ENCODE measurements at regions not wholly inside any gene's neighbourhood (a gene's known extent, or its start where the extent isn't known, plus 50 kb on each side); places are given as distances from the start of the nearest gene placed in this dataset.

DNA sequence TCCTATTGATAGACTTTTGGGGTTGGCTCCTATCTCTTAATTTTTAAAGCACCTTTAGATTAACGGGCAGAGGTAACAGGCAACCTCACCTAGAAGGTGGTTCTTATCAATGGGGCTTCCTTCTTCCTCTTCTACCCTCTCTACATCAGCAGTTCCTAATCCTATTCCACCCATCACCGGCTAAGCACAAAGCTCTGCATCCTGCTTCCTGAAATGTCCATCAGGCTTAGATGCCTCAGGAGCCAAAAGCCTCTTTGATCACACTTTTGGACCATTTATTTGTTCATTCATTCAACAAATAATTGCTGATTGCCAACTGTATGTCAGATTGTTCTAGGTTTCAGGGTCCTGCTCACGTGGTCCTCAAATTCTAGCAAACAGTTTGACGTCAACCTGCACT is 586.0 kb downstream of the TOX3 start:
- no peak for DNase-seq

DNA sequence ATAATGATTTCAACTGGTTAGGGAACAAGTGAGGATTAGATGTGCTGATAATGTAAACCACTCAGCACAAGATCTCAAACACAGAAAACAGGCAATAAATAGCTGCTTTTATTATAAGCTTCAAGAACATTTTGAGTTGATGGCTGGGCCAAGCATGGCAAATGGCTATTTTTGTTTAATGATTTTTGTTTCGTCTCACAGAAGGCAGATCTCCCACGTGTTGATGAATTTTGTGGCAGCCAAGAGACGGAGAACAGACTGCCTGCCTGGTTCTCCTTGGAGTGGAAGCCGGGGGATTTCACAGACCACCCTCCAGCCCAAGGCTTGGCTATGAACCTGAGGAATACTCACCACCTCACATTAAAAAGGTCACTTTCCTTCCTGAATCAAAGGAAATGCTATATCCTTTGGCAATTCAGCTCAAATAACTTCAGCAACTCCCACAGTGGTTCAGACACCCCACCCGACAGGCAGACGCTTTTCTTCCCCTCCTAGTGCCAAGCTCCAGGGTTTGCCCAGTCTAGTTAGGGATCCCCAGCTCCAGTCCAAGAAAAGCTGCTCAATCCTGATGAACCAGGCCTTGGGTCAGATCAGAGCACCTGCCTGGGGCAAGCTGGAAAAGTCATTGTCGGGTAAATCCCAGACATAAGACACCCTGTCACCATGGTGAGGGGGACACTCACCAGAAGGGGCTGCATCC is 593.5 kb downstream of the TOX3 start:
- DNase-seq: no peak

DNA sequence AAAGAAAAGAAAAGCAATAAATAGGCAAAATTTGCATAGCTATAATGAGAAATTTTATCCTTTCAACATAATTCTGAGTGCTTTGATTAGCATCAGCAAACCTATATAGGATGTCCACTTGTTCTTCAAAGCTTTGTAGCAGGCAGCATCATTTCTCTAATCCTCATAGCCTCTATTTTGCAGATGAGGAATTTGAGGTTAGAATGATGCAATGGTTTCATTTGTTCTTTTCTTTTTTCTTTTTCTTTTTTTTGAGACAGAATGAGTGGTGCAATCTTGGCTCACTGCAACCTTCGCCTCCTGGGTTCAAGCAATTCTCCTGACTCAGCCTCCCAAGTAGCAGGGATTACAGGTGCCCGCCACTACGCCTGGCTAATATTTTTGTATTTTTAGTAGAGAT is 594.4 kb downstream of the TOX3 start:
- no peak for DNase-seq

DNA sequence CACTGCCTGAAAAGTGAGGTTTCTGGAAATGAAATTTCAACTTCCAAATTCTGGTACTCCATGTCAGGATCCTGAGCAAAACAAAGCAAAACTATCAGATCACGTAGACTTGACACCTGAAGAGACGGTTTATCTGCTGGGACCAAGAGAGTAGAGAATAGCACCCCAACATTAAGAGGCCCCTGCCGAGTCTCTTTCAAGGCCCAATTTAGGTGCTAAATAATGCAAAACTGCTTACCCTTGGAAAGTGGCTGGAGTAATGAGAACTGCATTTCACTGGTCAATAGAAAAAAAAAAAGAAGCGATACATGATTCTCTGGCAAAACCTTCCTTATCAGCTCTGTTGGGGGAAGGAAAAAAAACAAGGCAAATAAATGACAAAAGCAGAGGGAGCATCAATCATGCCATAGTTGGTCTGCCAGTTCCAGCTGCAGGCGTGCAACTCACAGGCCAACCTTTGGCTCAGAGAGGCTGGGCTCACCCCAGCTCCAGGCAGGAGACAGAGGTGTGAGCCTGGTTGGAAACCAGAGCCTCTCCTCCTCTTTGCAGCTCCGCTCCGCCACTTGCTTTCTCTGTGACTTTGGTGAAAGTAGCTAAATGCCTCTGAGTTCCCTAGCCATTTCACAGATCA is 595.2 kb downstream of the TOX3 start:
- no peak for DNase-seq

DNA sequence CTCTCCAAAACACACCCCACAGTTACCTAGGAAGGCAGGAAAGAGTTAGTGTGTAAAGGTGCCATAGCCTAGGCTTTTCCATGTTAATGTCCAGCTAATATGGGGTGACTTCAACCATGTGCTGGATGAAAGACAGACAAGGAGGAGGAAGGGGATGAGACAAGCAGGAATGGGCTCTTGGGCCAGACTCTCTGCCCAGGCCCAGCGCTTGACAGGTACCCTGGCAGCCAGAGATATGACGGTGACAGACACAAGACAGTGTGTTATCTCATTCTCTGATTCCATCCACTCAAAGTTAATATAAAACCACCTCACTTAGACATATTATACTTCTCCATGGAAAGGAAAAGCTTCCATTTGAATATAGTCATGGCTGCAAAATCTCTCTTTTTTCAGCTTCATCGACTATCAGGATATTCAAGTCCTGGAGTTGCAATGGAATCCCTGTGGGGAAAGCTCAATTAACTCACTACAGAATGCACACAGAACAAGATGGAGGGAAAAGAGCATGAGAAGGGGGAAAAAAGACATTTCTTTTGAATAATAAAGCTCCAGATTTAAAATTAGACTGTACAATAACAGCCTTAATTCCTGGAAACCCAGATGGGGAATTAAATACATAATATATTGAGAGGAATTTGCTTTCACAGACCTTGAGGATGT is 596.7 kb downstream of the TOX3 start:
- DNase-seq: no peak

DNA sequence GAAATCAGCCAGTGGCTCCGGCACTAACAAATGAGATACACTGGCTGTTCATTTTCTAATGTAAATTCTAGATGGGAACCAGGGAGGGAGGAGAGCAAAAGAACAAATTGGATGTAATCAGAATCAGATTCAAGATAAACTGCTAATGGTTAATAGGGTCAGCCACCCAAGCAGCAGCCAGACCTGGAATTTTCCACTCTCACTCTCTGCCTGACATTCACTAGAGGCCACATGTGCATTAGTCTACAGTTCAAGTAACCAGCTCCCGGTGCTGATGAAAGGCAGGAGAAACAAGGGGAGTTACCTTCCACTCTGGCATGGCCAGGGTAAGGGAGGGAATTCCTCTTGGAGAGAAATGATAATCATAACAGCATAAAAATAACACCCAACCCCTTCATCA is 597.7 kb downstream of the TOX3 start:
- no peak for DNase-seq

DNA sequence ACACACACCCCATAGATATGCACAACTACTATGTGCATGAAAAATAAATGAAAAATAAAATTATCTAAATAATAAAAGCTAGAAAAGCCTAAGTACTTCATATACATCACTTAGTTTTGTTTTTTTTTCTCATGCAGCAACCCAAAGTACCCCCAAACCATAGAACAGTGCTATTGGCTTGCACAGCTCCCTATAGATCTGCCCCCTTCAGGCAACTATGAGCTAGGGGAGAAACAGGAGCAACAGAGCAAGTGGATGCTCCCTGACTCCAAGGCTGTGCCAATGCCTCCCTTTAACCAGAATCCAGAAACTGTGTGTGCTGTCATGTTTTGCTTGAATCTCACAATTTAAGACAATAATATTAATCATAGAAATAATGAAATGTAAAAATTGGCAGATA is 605.5 kb downstream of the TOX3 start:
- no peak for DNase-seq

DNA sequence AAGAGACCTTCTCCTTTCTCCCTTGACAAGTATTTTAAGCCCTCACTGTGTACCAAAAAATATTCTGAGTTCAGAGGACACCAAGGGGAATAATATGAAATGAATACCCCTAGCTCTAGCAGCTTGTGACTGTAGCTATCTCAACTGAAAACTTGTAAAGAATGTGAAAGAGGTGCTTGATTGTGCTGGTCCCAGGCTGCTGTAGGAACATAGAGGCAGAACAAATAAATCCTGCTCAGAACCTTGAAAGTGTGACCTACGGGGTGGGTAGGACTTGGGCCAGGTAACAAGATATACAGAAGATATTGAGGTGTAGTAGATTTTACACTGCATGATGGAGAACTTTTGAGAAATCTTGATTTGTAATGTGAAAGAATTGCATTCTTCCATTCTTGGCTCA is 606.8 kb downstream of the TOX3 start:
- no peak for DNase-seq

DNA sequence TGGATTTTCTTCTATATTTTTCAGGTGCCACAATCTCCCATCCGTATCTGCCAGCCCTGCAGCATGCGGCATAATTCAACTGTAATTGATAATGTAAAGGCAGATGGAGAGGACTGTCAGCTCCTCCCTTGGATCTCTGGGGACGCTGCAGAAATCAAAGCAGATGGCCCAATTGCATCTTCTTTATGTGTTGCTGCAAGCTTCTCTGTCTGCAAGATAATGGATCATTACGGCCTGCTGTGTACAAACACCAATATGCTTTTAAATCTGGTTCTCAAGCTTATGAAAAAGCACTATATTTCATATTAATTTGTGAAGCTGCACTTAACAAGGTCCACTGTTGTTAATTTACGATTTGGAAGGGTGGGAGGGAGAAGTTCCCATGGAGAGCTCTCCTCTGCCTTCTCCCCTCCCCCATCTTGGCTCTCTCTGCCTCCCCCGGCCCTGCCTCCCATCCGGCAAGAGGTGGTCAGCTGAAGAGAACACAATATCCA is 607.5 kb downstream of the TOX3 start:
- DNase-seq: peak; percentile 94

DNA sequence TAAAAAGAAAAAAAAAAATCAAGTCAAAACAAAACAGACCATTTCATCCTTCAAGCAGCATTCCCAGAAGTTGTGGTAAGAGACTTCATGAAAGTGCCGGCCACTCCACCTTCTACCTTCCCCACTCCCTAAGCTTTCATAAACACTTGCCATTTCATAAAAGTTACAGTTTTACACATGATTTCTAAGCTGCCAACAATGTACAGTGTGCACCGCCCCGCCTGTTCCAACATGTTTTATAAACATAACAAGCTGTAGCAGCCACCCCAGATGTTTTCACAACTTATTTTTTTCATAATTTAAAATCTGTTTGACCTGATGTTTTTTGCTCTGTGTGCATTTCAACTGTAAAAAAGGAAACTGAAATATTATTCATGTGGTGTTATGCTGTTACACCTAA is 608.1 kb downstream of the TOX3 start:
- DNase-seq: peak; percentile 78

DNA sequence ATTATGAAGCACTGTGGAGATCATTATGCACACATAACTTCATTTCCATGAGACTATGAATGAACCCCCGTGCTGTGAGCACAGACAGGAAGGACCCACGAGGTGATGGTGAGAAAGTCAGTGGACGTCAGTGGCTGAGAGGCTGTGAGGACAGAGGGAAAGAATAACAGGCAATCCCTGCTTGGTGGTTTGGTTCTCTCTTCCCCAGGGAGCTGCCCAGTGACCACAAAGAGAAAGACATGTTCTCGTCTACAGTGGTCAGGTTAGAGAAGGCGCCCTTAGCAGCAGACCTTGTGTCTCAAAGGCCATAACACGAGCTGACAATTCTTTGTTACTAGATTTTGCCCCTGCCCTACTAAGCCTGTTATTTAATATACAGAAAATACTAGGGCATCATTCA is 609.2 kb downstream of the TOX3 start:
- DNase-seq: no peak

DNA sequence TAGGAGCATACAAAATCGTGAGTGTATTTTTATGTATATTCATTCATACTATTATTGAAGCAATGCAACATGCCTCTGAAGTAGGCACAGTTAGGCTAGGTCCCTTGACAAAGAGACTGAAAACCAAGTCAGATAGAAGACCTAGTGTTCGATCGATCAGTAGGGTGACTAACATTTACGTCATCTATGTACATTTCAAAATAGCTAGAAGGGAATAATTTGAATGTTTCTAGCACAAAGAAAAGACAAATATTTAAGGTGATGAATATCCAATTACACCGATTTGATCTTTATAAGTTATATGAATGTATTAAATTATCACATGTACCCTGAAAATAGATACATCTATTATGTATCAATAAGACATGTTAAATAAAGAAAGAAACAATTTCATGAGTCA is 610.1 kb downstream of the TOX3 start:
- no peak for DNase-seq

DNA sequence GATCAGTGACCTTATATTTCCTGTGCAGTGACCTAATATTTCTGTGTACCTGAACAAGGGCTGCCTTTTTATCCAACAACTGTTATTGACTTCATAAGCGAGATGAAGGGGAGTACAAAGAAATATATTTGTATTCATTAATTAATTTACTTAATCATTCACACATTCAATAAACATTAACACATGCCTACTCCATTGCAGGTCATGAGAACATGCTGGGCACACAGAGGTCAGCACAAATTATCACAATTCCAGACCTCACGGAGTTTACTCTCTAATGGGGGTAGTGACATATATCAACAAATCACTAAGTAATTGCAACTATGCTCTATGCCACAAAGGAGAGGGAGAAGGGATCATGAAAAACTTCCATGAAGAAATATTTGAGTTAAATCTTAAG is 614.6 kb downstream of the TOX3 start:
- no peak for DNase-seq

DNA sequence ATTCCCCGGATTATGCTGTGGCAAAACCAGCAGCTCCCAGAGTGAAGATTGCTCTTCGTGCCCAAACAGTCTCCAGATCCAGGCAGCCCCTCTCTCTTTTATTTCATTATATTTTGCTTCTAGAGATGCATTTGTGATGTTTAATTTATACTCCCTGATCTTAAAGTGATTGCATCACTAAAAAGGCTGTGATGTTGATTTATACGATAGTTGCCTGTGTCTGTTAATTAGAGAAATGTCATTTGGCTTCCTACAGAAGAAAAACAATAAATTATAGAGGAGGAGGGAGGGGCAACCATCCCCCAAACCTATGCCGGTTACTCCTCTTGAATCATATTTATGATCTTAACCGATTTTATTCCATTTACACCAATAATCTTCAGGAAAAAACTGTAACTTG is 615.3 kb downstream of the TOX3 start:
- DNase-seq: no peak

DNA sequence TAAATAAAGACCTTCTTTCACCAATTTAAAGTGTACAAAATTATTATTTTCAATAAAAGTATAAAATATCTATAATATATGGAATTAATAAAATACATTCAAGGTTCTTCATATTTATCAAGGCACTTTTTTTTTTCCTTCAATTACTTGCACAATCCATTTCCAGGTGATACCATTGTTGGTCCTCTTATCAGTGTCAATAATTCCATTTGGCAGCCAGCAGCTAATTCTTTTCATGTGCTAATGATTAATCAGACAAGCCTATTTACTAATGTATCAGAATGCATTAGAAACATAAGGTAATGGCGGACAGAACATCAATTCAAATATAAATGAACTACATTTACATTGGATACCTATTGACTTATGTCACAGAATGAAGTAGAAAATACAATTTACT is 622.2 kb downstream of the TOX3 start:
- no peak for DNase-seq

DNA sequence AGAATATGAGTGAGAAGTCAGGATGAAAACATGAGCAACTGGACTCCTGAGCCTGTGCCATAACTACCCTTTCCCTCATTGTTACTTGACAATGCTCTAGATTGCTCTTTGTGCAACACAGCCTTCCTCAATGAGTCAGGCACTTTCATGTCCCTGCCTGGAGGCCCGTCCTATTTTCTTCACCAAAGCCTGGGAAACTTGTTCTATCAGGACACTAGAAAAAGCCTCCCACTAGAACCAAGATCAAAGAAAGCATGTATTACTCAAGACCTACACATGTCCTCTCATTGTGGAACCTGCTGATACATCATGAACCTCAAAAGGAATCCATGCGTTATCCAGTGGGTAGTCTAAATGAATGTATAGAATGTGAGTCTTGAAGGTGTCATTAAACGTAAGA is 624.5 kb downstream of the TOX3 start:
- DNase-seq: no peak

DNA sequence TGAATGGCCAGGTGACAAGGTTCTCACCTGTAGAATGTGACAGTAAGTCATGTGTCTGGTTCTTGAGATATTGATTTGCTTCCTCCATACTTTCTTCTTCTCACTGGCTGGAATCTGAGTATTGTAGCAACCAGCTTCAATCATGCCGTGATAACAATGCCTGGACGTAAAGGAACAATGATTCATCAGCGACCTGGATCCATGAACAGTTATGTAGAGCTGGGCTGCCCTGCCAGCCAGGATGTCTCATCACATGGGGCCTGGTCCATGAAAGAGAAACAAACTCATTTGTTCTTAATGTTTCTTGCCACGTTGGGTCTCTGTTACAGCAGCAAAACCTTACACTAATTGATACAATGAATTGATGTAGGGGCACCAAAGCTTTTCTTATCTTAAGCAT is 627.2 kb downstream of the TOX3 start:
- DNase-seq: no peak

DNA sequence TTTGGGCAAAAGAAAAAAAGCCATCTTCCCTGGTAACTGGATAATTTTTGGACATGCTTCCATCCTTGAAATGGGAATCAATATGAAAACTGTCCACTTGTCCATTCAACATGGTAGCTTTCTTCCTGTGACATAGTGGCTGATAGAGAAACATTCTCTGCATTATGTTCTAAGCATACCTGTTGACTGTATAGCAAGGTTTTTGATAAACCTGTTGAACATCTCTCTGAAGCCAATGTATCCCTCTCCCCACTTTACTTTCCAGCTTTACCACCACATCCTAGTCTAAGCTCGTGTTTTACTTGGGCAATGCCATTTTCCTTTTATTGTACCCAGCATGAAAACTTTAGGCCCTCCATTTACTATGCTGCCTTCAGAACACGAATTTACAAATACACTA is 630.1 kb downstream of the TOX3 start:
- DNase-seq: no peak

DNA sequence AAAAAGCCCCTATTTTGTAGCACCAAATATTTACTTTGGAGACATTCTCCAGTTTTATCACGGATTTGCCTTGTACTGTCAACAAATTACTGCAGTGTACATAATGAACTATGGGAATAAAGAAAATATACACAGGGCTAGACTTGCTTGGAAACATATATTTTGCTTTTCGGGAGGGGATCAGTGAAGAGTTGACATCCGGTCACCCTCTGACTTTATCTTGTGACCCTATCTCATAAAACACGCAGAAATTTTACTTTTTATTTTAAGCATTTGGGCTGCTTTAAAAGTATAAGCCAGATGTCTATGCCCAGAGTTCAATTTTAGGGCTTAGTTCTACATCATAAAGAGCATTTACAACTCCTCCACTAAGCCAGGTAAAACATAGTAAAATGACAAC is 630.7 kb downstream of the TOX3 start:
- no peak for DNase-seq

DNA sequence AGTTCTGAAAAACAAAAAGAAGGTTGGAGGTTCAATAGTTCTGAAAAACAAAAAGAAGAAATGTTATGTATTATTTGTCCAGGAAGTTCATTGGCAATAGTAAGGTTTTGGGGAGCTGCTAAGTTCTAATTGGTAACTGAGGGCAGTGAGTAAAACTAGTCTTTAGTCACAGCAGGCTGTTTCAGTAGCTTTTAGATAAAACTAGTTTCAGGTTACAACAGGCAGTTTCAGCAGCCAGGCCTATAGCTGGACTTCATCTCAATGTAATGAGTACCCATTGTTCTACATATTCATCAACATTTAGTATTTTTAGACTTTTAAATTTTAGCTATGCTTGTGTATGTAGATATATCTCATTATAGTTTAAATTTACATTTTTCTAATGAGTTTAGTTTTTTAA is 639.3 kb downstream of the TOX3 start:
- DNase-seq: no peak

DNA sequence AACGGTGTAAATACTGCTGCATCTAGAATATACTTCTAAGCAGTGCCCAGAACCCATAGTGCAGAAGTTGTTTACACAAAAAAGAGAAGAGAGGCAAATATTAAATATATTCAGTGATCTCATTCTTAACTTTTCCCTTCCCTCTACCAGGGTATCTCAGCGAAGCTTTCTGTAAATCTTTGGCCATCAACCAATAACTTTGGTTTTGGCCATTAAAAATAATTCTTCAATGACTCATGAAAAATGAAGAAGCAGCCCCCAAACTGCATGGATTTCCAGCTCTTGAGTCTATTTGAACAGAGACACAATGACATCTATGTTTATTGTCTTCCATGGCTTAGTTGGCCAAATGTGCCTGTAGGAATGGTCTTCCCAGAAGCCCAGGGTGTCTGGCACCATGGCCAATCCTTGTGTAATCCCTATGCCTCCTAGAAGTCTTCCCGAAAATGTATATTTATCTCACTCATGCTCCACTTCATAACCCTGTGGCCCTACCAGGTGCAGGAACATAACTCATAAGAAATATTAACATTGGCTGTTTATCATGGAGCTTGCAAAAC is 646.6 kb downstream of the TOX3 start:
- no peak for DNase-seq

DNA sequence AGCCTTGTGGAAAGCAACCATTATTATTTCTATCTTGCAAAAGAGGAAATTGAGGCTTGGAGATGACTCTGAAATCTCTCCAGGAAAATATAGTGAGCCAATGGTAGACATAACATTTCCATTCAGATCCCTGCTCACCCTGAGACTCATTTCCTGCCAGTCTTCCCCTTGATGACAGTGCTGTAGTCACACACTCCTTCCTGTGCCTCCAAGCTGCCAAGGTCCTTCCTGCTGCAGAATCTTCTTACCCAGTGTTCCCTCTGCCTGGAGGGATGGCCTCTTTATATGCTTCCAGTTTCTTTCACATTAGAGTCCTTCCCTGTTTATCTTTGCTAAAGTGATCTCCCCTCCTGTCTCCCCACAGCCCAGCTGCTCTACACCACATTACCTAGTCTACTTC is 648.1 kb downstream of the TOX3 start:
- no peak for DNase-seq

DNA sequence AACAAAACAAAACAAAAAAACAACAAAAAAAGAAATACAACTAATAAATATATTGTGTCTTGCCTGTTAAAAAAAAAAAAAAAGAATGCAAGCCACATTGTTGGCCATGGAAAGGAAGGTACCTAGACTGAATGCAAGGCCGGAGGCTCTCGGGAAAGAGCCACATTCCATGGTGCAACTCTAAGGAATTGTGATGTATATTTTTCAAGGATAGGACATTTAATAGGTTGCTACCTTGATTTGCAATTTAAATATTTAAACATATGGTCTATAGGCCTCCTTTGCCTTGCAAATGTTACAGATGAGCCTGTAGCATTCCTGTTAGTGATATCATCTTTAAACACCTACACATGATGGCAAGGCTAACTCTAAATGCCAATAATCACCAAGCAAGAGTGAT is 650.9 kb downstream of the TOX3 start:
- DNase-seq: no peak

Measured in NCI-H2171 (cell line).